ENCODE measurements at regions not wholly inside any gene's neighbourhood (a gene's known extent, or its start where the extent isn't known, plus 50 kb on each side); places are given as distances from the start of the nearest gene placed in this dataset.

DNA sequence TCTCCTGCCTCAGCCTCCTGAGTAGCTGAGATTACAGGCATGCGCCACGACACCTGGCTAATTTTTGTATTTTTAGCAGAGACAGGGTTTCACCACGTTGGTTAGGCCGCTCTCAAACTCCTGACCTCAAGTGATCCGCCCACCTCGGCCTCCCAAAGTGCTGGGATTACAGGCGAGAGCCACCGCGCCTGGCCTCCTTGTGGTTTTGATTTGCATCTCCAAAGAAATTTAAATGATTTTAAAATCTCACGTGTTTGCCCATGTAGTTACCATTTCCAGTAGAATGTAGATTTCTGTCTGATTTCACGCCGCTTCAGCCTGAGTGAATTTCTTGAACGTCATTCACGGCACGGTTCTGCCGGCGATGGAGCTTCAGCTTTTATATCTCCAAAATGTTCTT is 55.8 kb downstream of the IGF2 start:
- no peak for DNase-seq (ENCODE audit: low spot score)

DNA sequence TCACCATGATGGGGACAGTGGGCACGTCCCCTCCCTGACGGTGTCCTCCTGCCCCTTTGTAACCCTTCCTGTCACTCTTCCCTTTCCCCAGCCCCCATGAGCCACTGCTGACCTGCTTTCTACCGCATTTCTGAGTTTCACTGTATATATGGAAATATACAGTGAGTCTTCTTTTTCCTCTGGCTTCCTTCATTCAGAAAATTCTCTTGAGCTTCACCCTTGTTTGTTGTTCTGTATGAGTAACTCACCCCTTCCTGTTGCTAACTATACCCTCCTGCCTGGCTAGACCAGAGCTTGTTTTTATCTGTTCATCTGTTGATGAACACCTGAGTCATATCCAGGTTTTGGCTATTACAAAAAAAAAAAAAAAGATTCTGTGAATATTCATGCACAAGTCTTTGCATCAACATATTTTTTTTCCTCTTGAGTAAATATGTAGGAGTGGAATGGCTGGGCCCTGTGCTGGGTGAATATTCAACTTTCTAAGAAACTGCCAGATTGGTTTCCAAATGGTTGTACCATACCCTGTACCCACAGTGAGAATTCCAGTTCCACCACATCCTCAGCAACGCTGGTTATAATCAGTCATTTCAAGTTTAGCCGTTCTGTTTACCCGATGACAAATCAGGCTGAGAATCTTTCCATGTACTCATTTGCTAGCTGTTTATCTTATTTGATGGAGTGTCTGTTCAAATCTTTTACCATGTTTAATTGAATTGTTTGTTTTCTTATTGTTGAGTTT is 62.0 kb downstream of the IGF2 start:
- DNase-seq (ENCODE audit: low spot score) = peak; percentile 20

DNA sequence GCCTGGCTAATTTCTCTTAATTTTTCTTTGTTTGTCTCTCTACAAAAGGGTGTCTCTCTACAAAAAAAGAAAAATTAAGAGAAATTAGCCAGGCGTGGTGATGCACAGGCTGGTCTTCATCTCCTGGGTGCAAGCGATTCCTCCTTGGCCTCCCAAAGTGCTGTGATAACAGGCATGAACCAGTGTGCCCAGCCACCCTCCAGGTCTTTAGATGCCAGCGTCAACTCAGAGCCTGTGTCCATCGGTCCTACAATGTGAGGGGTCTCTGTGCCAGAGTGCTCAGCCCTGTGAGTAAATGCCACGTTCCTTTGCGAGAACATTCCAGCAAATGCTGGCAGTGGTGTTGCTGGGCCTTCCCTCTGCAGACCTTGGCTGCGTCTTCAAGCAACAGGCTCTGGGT is 62.7 kb downstream of the IGF2 start:
- no peak for DNase-seq (ENCODE audit: low spot score)

DNA sequence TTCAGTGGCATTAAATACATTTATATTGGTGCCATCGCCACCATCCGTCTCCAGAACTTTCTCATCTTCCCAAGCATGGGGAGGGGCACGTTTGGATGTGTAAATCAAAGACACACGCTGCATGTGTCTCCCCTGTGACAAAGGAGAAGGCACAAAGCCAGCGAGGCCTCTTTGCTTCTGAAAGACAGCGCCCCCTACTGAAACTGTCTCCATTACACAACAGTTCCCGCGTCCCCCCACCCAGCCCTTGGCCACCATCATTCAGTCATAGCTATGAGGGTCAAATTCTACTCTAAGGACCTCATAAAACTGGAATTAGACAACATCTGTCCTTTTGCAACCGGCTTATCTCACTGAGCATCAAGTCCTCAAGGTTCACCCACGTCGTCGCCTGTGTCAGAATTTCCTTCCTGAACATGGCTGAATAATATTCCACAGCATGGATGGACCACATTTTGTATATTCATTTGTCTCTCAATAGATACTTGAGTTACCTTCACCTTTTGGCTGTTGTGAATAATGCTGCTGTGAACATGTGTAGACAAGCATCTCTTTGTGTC is 64.8 kb downstream of the IGF2 start:
- DNase-seq (ENCODE audit: low spot score) = no peak

DNA sequence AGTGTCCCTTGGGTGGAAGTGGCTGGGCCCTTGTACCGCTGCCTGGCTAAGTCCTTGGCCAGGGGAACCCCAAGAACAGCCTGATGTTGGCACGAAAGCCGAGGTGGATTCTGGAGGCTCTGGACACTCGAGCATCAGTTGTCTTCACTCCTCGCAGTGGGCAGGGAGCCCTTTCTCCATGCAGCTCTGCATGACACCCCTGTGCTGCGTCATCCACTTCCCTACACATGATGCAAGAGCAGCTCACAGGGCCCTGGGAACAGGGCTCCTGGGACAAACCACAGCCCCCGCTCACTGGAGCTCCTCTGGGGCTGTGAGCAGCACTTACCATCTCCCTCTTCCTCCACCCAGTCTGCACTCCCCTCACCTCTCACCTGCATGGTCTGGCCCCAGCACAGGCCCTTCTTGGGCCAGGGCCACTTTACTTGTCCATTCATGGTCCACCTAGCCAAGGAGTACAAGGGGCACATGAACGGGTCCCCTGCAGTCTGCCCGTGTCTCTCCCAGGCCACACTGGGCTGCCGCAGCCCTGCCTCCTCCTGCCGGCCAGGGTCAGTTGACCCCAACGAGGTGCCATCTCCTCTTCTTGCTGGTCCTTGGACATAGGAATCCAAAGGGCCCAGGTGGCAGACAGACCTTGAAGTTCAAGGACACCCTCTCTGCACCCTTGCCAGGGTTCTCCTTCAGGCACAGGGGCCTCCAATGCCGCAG is 66.5 kb downstream of the IGF2 start:
- DNase-seq (ENCODE audit: low spot score) = no peak

DNA sequence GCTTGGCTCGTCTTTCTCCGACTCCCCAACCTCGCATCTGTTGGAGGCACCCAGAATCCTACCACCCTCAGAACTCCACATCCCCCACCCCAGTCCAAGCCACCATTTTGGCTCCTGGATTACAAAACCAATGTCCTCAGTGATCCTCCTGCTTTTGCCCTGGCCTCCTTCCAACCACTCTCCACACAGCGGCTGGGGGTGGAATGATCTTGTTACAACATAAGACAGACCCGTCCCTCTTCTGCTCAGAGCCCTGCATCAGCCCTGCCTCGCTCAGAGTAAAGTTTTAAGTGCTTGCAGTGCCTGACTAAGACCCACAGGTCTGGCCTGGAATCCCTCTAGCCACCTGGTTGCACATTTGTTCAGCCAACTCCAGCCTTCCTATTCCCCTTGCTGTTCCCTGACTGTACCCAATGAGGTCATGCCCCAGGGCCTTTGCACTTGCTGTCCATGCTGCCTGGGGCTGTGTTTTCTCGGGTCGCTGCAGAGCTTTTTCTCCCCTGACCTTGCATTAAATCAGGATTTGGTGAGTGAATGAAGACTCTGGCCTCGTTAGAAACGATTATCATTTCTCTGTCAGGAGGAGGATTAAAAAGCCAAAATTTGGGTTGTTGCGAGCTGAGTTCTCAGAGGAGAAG is 67.3 kb downstream of the IGF2 start:
- DNase-seq (ENCODE audit: low spot score) = no peak

Measured in LoVo (cell line).